ENCODE measurements at regions not wholly inside any gene's neighbourhood (a gene's known extent, or its start where the extent isn't known, plus 50 kb on each side); places are given as distances from the start of the nearest gene placed in this dataset.

- TF ChIP-seq RCOR1 (IDR thresholded peaks at IDR 0.05; ENCODE audit: insufficient replicate concordance, low read length) = no peak
- no peak for TF ChIP-seq CEBPB (IDR thresholded peaks at IDR 0.05; ENCODE audit: low read depth, low read length)
- no peak for TF ChIP-seq MAZ (IDR thresholded peaks at IDR 0.05; ENCODE audit: borderline replicate concordance, low read depth, low read length)
- TF ChIP-seq RAD21 (IDR thresholded peaks at IDR 0.05; ENCODE audit: low read length) = no peak
- TF ChIP-seq CTCF (conservative IDR thresholded peaks at IDR 0.05; ENCODE audit: low read depth, low read length) = no peak
- TF ChIP-seq POLR2A (IDR thresholded peaks at IDR 0.05; ENCODE audit: low read depth, low read length) = no peak
- TF ChIP-seq BHLHE40 (IDR thresholded peaks at IDR 0.05; ENCODE audit: low read depth, low read length) = no peak
- TF ChIP-seq USF2 (IDR thresholded peaks at IDR 0.05; ENCODE audit: low read depth, low read length) = no peak
- no peak for TF ChIP-seq ELK1 (IDR thresholded peaks at IDR 0.05; ENCODE audit: borderline replicate concordance, low read depth, low read length)
Observed at GRCh38 chr4:187665086-187665485, 330.5 kb upstream of the ZFP42 start.
